SK-N-SH (cell line): ENCODE measurements at regions not wholly inside any gene's neighbourhood (a gene's known extent, or its start where the extent isn't known, plus 50 kb on each side); places are given as distances from the start of the nearest gene placed in this dataset.
"Not testable (repeated sequence)": the region's sequence is repeated elsewhere in the genome, so short reads cannot be mapped to it uniquely, and the experiment has no call there.

ENCODE experiments used
- ELF1 ChIP-seq: IDR thresholded peaks from 2 replicates; pipeline ENCODE4 v1.4.0; 2012
- JUND ChIP-seq: IDR thresholded peaks from 2 replicates; pipeline ENCODE4 v1.4.0; 2012
- RAD21 ChIP-seq: IDR thresholded peaks from 2 replicates; pipeline ENCODE4 v1.6.1; 2012; ENCODE audit warnings: mild to moderate bottlenecking, low read length
- SMC3 ChIP-seq: IDR thresholded peaks from 2 replicates; pipeline ENCODE4 v1.6.1; 2012; ENCODE audit warnings: low read depth, low read length, improper control_type of control experiment
- TF ChIP-seq, protein P1 (sequence below): fragments of 200-600 bp; sonication (generic); IDR thresholded peaks from 2 replicates; pipeline ENCODE4 v1.6.1; 2017; ENCODE audit warnings: antibody characterized with exemption, mild to moderate bottlenecking, moderate library complexity

DNA sequence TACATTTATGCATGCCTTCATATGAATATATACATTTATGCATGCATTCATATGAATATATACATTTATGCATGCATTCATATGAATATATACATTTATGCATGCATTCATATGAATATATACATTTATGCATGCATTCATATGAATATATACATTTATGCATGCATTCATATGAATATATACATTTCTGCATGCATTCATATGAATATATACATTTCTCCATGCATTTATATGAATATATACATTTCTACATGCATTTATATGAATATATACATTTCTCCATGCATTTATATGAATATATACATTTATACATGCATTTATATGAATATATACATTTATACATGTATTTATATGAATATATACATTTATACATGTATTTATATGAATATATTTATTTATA lies 70.7 kb upstream of the DPP10 start:
- not testable (repeated sequence) for TF ChIP-seq ELF1, RAD21, JUND, SMC3
- TF ChIP-seq, protein P1, sequence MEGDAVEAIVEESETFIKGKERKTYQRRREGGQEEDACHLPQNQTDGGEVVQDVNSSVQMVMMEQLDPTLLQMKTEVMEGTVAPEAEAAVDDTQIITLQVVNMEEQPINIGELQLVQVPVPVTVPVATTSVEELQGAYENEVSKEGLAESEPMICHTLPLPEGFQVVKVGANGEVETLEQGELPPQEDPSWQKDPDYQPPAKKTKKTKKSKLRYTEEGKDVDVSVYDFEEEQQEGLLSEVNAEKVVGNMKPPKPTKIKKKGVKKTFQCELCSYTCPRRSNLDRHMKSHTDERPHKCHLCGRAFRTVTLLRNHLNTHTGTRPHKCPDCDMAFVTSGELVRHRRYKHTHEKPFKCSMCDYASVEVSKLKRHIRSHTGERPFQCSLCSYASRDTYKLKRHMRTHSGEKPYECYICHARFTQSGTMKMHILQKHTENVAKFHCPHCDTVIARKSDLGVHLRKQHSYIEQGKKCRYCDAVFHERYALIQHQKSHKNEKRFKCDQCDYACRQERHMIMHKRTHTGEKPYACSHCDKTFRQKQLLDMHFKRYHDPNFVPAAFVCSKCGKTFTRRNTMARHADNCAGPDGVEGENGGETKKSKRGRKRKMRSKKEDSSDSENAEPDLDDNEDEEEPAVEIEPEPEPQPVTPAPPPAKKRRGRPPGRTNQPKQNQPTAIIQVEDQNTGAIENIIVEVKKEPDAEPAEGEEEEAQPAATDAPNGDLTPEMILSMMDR, result not testable (repeated sequence)
